Loucy (cell line): ENCODE measurements at regions not wholly inside any gene's neighbourhood (a gene's known extent, or its start where the extent isn't known, plus 50 kb on each side); places are given as distances from the start of the nearest gene placed in this dataset.

ENCODE experiments used
- H2AFZ ChIP-seq: fragments of 200-600 bp; sonication (generic); 2 replicates; pipeline ENCODE4 v1.6.0; 2016; ENCODE audit warnings: antibody characterized with exemption, mild to moderate bottlenecking, low read length, moderate library complexity
- H3F3A ChIP-seq: fragments of 200-600 bp; 2 replicates; pipeline ENCODE4 v1.6.0; 2016; ENCODE audit warnings: antibody characterized with exemption, low read depth, mild to moderate bottlenecking
- H3K27me3 ChIP-seq: fragments of 200-600 bp; sonication (generic); 2 replicates; pipeline ENCODE4 v1.6.1; 2014; ENCODE audit warnings: low read length, mild to moderate bottlenecking; ENCODE audit not compliant: insufficient read depth, poor library complexity, severe bottlenecking
- H3K36me3 ChIP-seq: fragments of 200-600 bp; sonication (generic); 2 replicates; pipeline ENCODE4 v1.6.1; 2016; ENCODE audit warnings: low read length; ENCODE audit not compliant: insufficient read depth
- H3K4me1 ChIP-seq: fragments of 200-600 bp; sonication (generic); 2 replicates; pipeline ENCODE4 v1.5.1; 2014; ENCODE audit warnings: low read length, mild to moderate bottlenecking; ENCODE audit not compliant: insufficient read depth, poor library complexity, severe bottlenecking
- H3K4me2 ChIP-seq: fragments of 200-600 bp; sonication (generic); 2 replicates; pipeline ENCODE4 v1.6.0; 2014; ENCODE audit warnings: antibody characterized with exemption, low read length, low read depth, mild to moderate bottlenecking; ENCODE audit not compliant: poor library complexity, severe bottlenecking
- H3K4me3 ChIP-seq: fragments of 200-600 bp; sonication (generic); 2 replicates; pipeline ENCODE4 v1.5.1; 2014; ENCODE audit warnings: low read length, mild to moderate bottlenecking, mixed read lengths; ENCODE audit not compliant: poor library complexity, severe bottlenecking
- H3K79me2 ChIP-seq: fragments of 200-600 bp; sonication (generic); 2 replicates; pipeline ENCODE4 v1.6.1; 2014; ENCODE audit warnings: low read length; ENCODE audit not compliant: insufficient read depth
- H3K9ac ChIP-seq: fragments of 200-600 bp; sonication (generic); 2 replicates; pipeline ENCODE4 v1.6.0; 2014; ENCODE audit warnings: mild to moderate bottlenecking, low read depth, low read length, moderate library complexity; ENCODE audit not compliant: poor library complexity, severe bottlenecking
- H3K9me2 ChIP-seq: fragments of 200-600 bp; sonication (generic); replicated peaks from 2 replicates; pipeline ENCODE4 v1.6.1; 2016; ENCODE audit warnings: low read depth, low read length, mixed read lengths
- H3K9me3 ChIP-seq: fragments of 200-600 bp; sonication (generic); 2 replicates; pipeline ENCODE4 v1.6.1; 2014; ENCODE audit warnings: mild to moderate bottlenecking, antibody characterized with exemption, low read length, low read depth; ENCODE audit not compliant: insufficient read depth
- H4K20me1 ChIP-seq: fragments of 200-600 bp; sonication (generic); 2 replicates; pipeline ENCODE4 v1.6.0; 2014; ENCODE audit warnings: antibody characterized with exemption, low read length, mild to moderate bottlenecking; ENCODE audit not compliant: insufficient read depth, poor library complexity, severe bottlenecking
- EZH2phosphoT487 ChIP-seq: fragments of 200-600 bp; IDR thresholded peaks from 2 replicates; pipeline ENCODE4 v1.6.1; 2018; ENCODE audit warnings: antibody characterized with exemption, mild to moderate bottlenecking, moderate library complexity, borderline replicate concordance
- TF ChIP-seq, protein P1 (sequence below): fragments of 200-600 bp; sonication (generic); conservative IDR thresholded peaks from 2 replicates; pipeline ENCODE4 v1.5.1; 2014; ENCODE audit warnings: mild to moderate bottlenecking, antibody characterized with exemption, low read length

DNA sequence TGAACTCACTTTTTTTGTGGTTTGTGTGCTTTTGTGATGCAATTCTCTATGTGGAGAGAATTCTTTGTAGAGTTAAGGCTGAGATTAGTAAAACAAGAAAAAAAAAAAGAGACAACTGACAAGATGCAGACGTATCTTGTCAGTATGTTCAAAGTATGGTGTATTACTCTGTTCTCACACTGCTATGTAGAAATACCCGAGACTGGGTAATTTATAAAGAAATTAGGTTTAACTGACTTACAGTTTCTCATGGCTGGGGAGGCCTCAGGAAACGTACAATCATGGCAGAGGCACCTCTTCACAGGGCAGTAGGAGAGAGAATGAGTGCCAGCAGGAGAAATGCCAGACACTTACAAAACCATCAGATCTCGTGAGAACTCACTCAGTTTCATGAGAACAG is 475.2 kb upstream of the CDH18 start:
- H3K9ac ChIP-seq, result no peak overlapping the region
- TF ChIP-seq, protein P1, sequence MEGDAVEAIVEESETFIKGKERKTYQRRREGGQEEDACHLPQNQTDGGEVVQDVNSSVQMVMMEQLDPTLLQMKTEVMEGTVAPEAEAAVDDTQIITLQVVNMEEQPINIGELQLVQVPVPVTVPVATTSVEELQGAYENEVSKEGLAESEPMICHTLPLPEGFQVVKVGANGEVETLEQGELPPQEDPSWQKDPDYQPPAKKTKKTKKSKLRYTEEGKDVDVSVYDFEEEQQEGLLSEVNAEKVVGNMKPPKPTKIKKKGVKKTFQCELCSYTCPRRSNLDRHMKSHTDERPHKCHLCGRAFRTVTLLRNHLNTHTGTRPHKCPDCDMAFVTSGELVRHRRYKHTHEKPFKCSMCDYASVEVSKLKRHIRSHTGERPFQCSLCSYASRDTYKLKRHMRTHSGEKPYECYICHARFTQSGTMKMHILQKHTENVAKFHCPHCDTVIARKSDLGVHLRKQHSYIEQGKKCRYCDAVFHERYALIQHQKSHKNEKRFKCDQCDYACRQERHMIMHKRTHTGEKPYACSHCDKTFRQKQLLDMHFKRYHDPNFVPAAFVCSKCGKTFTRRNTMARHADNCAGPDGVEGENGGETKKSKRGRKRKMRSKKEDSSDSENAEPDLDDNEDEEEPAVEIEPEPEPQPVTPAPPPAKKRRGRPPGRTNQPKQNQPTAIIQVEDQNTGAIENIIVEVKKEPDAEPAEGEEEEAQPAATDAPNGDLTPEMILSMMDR, result no peak
- no peak for TF ChIP-seq EZH2phosphoT487
- no peak overlapping the region for H3K4me3 ChIP-seq
- H3K36me3 ChIP-seq, result no peaks in the 10 kb centered on the region
- H3F3A ChIP-seq, result no peaks in the 10 kb centered on the region
- no peaks in the 10 kb centered on the region for H3K27me3 ChIP-seq
- no peaks in the 10 kb centered on the region for H4K20me1 ChIP-seq
- H3K79me2 ChIP-seq, result no peaks in the 10 kb centered on the region
- no peak overlapping the region for H3K4me2 ChIP-seq
- 0 out of 2 replicates have a peak overlapping the region, but pooled peaks have one; percentile 30 for H2AFZ ChIP-seq
- H3K4me1 ChIP-seq, result no peaks in the 10 kb centered on the region
- no peaks in the 10 kb centered on the region for H3K9me3 ChIP-seq
- H3K9me2 ChIP-seq, result no peaks in the 10 kb centered on the region

DNA sequence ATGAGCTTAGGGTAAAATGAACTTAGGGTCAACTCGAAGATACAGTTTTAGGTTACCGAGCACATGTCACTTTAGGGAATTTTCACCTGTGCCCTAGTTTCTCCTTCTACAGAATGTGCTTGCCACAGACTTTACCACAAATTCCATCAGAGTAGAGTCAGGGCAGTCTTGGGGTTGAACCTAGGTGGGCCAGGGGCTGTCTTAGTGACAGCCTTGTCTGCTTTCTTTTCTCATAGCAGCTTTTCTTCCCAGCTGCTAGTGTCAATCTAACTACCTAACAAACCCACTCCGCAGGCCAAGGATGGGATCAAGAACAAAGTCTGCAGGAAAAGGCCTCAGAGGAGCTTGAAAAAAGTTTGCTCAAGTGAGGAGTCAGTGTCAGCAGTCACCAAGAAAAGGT is 458.1 kb upstream of the CDH18 start:
- Histone ChIP-seq H3K27me3 (no peaks in the 10 kb centered on the region), H4K20me1 (no peaks in the 10 kb centered on the region), H3K79me2 (no peaks in the 10 kb centered on the region), H3K36me3 (no peaks in the 10 kb centered on the region), H3K9ac (no peak overlapping the region), H3K4me2 (no peak overlapping the region), H3K4me1 (no peaks in the 10 kb centered on the region), H3F3A (no peaks in the 10 kb centered on the region), H3K9me2 (no peaks in the 10 kb centered on the region), H2AFZ (no peak overlapping the region), H3K9me3 (no peaks in the 10 kb centered on the region), H3K4me3 (no peak overlapping the region)
- TF ChIP-seq EZH2phosphoT487, result no peak
- TF ChIP-seq, protein P1, result no peak

DNA sequence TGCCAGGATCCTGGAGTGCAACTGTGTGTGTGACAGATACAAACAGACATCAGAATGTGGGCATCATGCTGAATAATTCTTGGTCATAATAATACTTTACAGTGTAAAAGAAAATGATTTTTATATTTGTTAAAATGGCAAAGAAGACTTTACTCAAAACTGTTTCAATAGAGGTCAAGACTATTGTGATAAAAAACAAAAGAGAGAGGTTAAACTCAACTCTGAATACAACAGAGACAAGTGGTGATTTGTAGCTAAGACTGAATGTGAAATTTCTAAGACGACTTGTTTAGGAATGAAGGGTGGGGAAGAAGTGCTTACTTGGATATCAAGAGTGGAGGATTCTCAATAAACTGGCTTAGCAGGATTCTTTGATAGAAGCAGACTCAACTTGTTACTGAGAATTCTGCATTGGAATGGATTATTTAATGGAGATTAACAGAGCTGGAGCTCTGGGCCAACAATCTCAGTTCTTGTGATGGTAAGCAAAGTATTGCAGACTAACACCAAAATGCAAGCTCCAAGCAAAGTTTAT is 457.4 kb upstream of the CDH18 start:
- Histone ChIP-seq H3K27me3 (no peaks in the 10 kb centered on the region), H3K4me2 (no peak overlapping the region), H4K20me1 (no peaks in the 10 kb centered on the region), H3K4me1 (no peaks in the 10 kb centered on the region), H3K4me3 (no peak overlapping the region), H2AFZ (no peak overlapping the region; the same call in 1 of the 2 replicates), H3K9ac (no peak overlapping the region), H3K36me3 (no peaks in the 10 kb centered on the region), H3K9me3 (no peaks in the 10 kb centered on the region), H3F3A (no peaks in the 10 kb centered on the region), H3K9me2 (no peaks in the 10 kb centered on the region), H3K79me2 (no peaks in the 10 kb centered on the region)
- TF ChIP-seq, protein P1, result no peak
- no peak for TF ChIP-seq EZH2phosphoT487
